ENCODE measurements at regions not wholly inside any gene's neighbourhood (a gene's known extent, or its start where the extent isn't known, plus 50 kb on each side); places are given as distances from the start of the nearest gene placed in this dataset.

GRCh38 chr3:68482565-68482964 lies 449.8 kb downstream of the TAFA4 start:
- no peak for TF ChIP-seq POLR2AphosphoS5 (IDR thresholded peaks at IDR 0.05; ENCODE audit: low read depth, low read length)
- no peak for TF ChIP-seq TAF1 (IDR thresholded peaks at IDR 0.05; ENCODE audit: borderline replicate concordance, insufficient read depth, low read length)
- TF ChIP-seq, protein P1, sequence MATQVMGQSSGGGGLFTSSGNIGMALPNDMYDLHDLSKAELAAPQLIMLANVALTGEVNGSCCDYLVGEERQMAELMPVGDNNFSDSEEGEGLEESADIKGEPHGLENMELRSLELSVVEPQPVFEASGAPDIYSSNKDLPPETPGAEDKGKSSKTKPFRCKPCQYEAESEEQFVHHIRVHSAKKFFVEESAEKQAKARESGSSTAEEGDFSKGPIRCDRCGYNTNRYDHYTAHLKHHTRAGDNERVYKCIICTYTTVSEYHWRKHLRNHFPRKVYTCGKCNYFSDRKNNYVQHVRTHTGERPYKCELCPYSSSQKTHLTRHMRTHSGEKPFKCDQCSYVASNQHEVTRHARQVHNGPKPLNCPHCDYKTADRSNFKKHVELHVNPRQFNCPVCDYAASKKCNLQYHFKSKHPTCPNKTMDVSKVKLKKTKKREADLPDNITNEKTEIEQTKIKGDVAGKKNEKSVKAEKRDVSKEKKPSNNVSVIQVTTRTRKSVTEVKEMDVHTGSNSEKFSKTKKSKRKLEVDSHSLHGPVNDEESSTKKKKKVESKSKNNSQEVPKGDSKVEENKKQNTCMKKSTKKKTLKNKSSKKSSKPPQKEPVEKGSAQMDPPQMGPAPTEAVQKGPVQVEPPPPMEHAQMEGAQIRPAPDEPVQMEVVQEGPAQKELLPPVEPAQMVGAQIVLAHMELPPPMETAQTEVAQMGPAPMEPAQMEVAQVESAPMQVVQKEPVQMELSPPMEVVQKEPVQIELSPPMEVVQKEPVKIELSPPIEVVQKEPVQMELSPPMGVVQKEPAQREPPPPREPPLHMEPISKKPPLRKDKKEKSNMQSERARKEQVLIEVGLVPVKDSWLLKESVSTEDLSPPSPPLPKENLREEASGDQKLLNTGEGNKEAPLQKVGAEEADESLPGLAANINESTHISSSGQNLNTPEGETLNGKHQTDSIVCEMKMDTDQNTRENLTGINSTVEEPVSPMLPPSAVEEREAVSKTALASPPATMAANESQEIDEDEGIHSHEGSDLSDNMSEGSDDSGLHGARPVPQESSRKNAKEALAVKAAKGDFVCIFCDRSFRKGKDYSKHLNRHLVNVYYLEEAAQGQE (IDR thresholded peaks at IDR 0.05; ENCODE audit: insufficient read depth in 1 of 2, low read depth in 2 of 2, low read length in 2 of 2): no peak
